Esophagus muscularis mucosa (tissue), 4 donors: ENCODE measurements at regions not wholly inside any gene's neighbourhood (a gene's known extent, or its start where the extent isn't known, plus 50 kb on each side); places are given as distances from the start of the nearest gene placed in this dataset.

Experiments used
- DNase-seq: peaks from one replicate; pipeline ENCODE4 v3.0.0-alpha.2; 2017; ENCODE audit errors: extremely low spot score
- H3K27ac ChIP-seq, 4 donors: fragments of 200-600 bp; sonication (generic); replicated peaks in 1 of 4; 1 replicate in 3 of 4; 2 replicates in 1 of 4; pipeline ENCODE4 v1.5.1; 2016 to 2019; ENCODE audit warnings: mild to moderate bottlenecking in 1 of 4
- H3K27me3 ChIP-seq, 4 donors: fragments of 200-600 bp; sonication (generic); one replicate each; pipeline versions ENCODE4 v1.5.1 to v1.6.0; 2016 to 2019
- H3K36me3 ChIP-seq, 4 donors: fragments of 200-600 bp; sonication (generic); one replicate each; pipeline ENCODE4 v1.5.1; 2016 to 2019
- H3K4me1 ChIP-seq, 4 donors: fragments of 200-600 bp; sonication (generic); one replicate each; pipeline ENCODE4 v1.5.1; 2016 to 2019
- H3K4me3 ChIP-seq, 4 donors: fragments of 200-600 bp; sonication (generic); 1 replicate in 2 of 4; 2 replicates in 2 of 4; pipeline ENCODE4 v1.5.1; 2016 to 2019; ENCODE audit warnings: mild to moderate bottlenecking in 4 of 4, moderate library complexity in 1 of 4
- H3K9me3 ChIP-seq, 4 donors: fragments of 200-600 bp; sonication (generic); 1 replicate in 3 of 4; 2 replicates in 1 of 4; pipeline ENCODE4 v1.5.1; 2016 to 2019
- EP300 ChIP-seq: sonication (generic); formaldehyde crosslinking; IDR thresholded peaks from one replicate; pipeline ENCODE4 v1.6.1; 2017; ENCODE audit warnings: antibody characterized with exemption
- POLR2A ChIP-seq: fragments of 450-650 bp; IDR thresholded peaks from one replicate; pipeline ENCODE4 v1.6.1; 2017; ENCODE audit warnings: antibody characterized with exemption, moderate library complexity, mild to moderate bottlenecking, low read depth
- POLR2AphosphoS5 ChIP-seq, 2 donors: sonication (generic); formaldehyde crosslinking; IDR thresholded peaks; one replicate each; pipeline ENCODE4 v1.6.1; 2017; ENCODE audit warnings: antibody characterized with exemption in 2 of 2
- WGBS: methylation state at CpG from one replicate; pipeline ENCODE4 v1.1.5; 2018; 5-methylcytosine and 5-hydroxymethylcytosine counted together
- intact Hi-C: fragments of 100-400 bp; cut with DNase I; formaldehyde crosslinking; loops from one replicate; pipeline ENCODE4 v1.15.1; 2023
- TF ChIP-seq, protein P1 (sequence below), 3 experiments: fragments of 200-600 bp in 2 of 3; fragments of 450-650 bp in 1 of 3; sonication (generic) in 2 of 3; IDR thresholded peaks; one replicate each; pipeline ENCODE4 v1.5.1; 2017 to 2019; ENCODE audit warnings: antibody characterized with exemption in 3 of 3, mild to moderate bottlenecking in 2 of 3, moderate library complexity in 1 of 3

DNA sequence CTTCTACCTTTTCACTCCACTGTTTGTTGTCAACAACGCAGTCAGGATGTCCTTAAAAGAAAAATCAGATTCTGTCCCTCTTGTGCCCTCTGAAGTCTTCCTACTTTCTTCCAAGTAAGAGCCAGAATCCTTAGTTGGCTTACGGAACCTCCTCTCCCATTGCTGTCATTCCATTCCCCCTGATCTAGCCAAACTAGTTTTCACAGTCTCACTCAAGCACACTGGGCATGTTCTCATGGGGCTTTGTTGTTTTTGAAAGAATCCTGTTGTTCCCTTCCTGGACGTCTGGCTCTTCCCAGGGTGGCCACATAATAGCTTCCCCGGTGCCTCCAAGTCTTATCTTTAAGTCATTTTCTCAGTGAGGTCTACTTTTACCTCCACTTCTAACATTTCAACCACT lies 158.6 kb upstream of the ELAC2 start:
- 73% methylated on average over 4 of the region's 4 CpGs for WGBS
- intact Hi-C loops: no loop called here
- no peak overlapping the region for H3K4me3 ChIP-seq
- H3K27me3 ChIP-seq: no peaks in the 10 kb centered on the region
- peaks cover 0 to 24% (median 11%) of the 10 kb centered on the region in 4 donors for H3K9me3 ChIP-seq
- no peak for DNase-seq
- H3K36me3 ChIP-seq: no peaks in the 10 kb centered on the region
- H3K27ac ChIP-seq: no peak overlapping the region
- TF ChIP-seq POLR2AphosphoS5 (IDR thresholded peaks at IDR 0.05) (no peak), POLR2A (no peak), EP300 (no peak)
- TF ChIP-seq, protein P1, sequence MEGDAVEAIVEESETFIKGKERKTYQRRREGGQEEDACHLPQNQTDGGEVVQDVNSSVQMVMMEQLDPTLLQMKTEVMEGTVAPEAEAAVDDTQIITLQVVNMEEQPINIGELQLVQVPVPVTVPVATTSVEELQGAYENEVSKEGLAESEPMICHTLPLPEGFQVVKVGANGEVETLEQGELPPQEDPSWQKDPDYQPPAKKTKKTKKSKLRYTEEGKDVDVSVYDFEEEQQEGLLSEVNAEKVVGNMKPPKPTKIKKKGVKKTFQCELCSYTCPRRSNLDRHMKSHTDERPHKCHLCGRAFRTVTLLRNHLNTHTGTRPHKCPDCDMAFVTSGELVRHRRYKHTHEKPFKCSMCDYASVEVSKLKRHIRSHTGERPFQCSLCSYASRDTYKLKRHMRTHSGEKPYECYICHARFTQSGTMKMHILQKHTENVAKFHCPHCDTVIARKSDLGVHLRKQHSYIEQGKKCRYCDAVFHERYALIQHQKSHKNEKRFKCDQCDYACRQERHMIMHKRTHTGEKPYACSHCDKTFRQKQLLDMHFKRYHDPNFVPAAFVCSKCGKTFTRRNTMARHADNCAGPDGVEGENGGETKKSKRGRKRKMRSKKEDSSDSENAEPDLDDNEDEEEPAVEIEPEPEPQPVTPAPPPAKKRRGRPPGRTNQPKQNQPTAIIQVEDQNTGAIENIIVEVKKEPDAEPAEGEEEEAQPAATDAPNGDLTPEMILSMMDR (IDR thresholded peaks at IDR 0.05): no peak
- no peaks in the 10 kb centered on the region for H3K4me1 ChIP-seq

GRCh38 chr17:13171790-13172189 lies 154.0 kb upstream of the ELAC2 start:
- Histone ChIP-seq H3K27me3 (no peaks in the 10 kb centered on the region), H3K27ac (no peak overlapping the region), H3K4me3 (no peak overlapping the region), H3K36me3 (no peaks in the 10 kb centered on the region), H3K9me3 (peaks cover 0 to 38% (median 19%) of the 10 kb centered on the region in 4 donors), H3K4me1 (no peaks in the 10 kb centered on the region)
- intact Hi-C loops: no loop called here
- WGBS: 84% methylated on average over 1 of the region's 1 CpG
- no peak for DNase-seq
- TF ChIP-seq EP300: no peak
- no peak for TF ChIP-seq POLR2AphosphoS5 (IDR thresholded peaks at IDR 0.05)
- no peak for TF ChIP-seq POLR2A

GRCh38 chr17:13162361-13162760 lies 144.5 kb upstream of the ELAC2 start:
- intact Hi-C loops: no loop called here
- no peak overlapping the region for H3K27ac ChIP-seq
- DNase-seq: no peak
- H3K4me3 ChIP-seq: no peak overlapping the region
- 71% methylated on average over 1 of the region's 1 CpG for WGBS
- H3K9me3 ChIP-seq: no peaks in the 10 kb centered on the region
- no peaks in the 10 kb centered on the region for H3K4me1 ChIP-seq
- no peaks in the 10 kb centered on the region for H3K36me3 ChIP-seq
- no peaks in the 10 kb centered on the region for H3K27me3 ChIP-seq
- no peak for TF ChIP-seq POLR2AphosphoS5 (IDR thresholded peaks at IDR 0.05)
- no peak for TF ChIP-seq EP300
- TF ChIP-seq, protein P1 (IDR thresholded peaks at IDR 0.05): no peak
- no peak for TF ChIP-seq POLR2A

- no peaks in the 10 kb centered on the region for H3K27me3 ChIP-seq
- TF ChIP-seq POLR2AphosphoS5 (IDR thresholded peaks at IDR 0.05) (no peak), EP300 (no peak), POLR2A (no peak)
- TF ChIP-seq, protein P1 (IDR thresholded peaks at IDR 0.05): no peak
- WGBS: 68% methylated on average over 2 of the region's 2 CpGs
- DNase-seq: no peak
- intact Hi-C loops: no loop called here
- no peaks in the 10 kb centered on the region for H3K4me1 ChIP-seq
- H3K4me3 ChIP-seq: no peak overlapping the region
- H3K36me3 ChIP-seq: no peaks in the 10 kb centered on the region
- H3K9me3 ChIP-seq: no peaks in the 10 kb centered on the region
- H3K27ac ChIP-seq: no peak overlapping the region
These were observed 143.0 kb upstream of the ELAC2 start for GRCh38 chr17:13160790-13161189.

GRCh38 chr17:13160296-13160695 lies 142.5 kb upstream of the ELAC2 start:
- WGBS: 73% methylated on average over 3 of the region's 3 CpGs
- no peaks in the 10 kb centered on the region for H3K27me3 ChIP-seq
- intact Hi-C loops: no loop called here
- H3K4me3 ChIP-seq: no peak overlapping the region
- H3K4me1 ChIP-seq: no peaks in the 10 kb centered on the region
- TF ChIP-seq, protein P1 (IDR thresholded peaks at IDR 0.05): no peak
- TF ChIP-seq POLR2A: no peak
- no peak for TF ChIP-seq POLR2AphosphoS5 (IDR thresholded peaks at IDR 0.05)
- TF ChIP-seq EP300: no peak
- H3K27ac ChIP-seq: no peak overlapping the region
- no peaks in the 10 kb centered on the region for H3K36me3 ChIP-seq
- no peaks in the 10 kb centered on the region for H3K9me3 ChIP-seq
- DNase-seq: no peak
